ENCODE measurements at regions not wholly inside any gene's neighbourhood (a gene's known extent, or its start where the extent isn't known, plus 50 kb on each side); places are given as distances from the start of the nearest gene placed in this dataset.

DNA sequence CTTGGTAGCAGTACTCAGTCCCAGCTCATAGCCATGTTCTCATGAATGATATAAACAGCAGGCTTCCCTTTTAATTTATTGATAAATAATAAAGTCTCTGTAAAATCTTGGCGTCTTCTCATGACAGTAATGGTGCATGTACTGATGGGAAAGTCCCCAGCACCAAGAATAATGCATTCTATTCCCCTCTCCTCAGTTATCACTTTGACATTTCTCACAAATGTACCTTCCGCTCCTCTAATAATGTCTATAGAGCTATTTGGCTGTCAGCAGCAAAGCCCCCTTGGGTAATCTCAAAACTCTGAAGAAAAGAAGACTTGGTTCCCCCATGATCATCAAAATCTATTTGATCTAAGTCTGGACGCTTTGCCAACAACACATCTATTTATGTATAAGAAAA, 185.0 kb upstream of the SPTLC3 start:
- no peak overlapping the region for H3K27ac ChIP-seq
- WGBS, 2 donors, result 79 to 91% methylated on average over 3 of the region's 3 CpGs
- intact Hi-C loops (cut with DNase I), result no loop called here

DNA sequence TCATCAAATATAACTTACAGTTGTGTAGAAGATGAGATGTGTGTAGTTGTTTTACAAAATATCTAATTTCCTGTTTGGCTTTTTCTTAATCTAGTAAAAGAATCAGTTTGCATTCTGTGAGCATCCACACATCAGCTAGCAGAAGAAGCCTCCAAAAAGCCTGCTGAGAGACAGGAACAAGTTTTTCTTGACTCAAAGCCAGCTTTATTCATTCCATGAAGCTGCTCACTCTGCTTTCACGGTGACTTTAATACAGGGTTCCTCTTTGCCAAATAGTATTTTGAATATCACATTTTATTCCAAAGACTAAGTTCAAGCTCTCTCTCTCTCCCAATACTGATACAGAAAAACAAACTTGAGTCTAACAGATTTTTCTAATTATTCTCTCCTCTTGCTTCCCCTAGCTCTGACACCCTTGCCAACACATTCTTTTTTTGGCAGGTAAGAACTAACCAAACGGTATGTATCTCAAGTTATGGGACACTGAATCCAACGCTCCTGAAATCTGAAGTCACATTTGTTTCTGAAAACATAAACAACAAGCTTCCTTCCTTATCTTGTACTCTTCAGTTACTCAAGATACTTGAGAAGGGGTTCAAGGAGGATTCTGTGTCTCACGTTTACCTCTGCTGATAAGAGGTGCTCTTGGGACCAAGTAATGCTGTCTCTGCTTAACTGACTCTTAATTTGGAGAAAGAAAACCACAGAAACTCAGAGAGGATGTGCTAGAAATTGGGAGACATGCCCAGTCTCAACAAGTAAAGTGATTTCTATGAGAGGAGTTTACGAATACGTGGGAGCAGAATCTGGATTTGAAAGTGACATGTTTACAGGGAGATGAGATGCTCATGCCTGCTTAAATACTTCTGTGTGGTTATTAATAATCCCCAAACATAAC, 184.2 kb upstream of the SPTLC3 start:
- TF ChIP-seq, protein P1, sequence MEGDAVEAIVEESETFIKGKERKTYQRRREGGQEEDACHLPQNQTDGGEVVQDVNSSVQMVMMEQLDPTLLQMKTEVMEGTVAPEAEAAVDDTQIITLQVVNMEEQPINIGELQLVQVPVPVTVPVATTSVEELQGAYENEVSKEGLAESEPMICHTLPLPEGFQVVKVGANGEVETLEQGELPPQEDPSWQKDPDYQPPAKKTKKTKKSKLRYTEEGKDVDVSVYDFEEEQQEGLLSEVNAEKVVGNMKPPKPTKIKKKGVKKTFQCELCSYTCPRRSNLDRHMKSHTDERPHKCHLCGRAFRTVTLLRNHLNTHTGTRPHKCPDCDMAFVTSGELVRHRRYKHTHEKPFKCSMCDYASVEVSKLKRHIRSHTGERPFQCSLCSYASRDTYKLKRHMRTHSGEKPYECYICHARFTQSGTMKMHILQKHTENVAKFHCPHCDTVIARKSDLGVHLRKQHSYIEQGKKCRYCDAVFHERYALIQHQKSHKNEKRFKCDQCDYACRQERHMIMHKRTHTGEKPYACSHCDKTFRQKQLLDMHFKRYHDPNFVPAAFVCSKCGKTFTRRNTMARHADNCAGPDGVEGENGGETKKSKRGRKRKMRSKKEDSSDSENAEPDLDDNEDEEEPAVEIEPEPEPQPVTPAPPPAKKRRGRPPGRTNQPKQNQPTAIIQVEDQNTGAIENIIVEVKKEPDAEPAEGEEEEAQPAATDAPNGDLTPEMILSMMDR (IDR thresholded peaks at IDR 0.05), result no peak
- no peak for TF ChIP-seq POLR2A (IDR thresholded peaks at IDR 0.05)
- H3K9me3 ChIP-seq, result no peaks in the 10 kb centered on the region
- intact Hi-C loops (cut with DNase I), result no loop called here
- H3K4me1 ChIP-seq, result peaks cover 0 to 11% of the 10 kb centered on the region in 2 donors
- DNase-seq, result no peak
- no peak overlapping the region for H3K4me3 ChIP-seq (replicated peaks in 1 of 3)
- H3K27me3 ChIP-seq, result no peaks in the 10 kb centered on the region
- no peak overlapping the region for H3K27ac ChIP-seq
- WGBS, 2 donors, result 11 to 12% methylated on average over 6 of the region's 6 CpGs
- no peaks in the 10 kb centered on the region for H3K36me3 ChIP-seq

More for the DNA sequence above, 185.0 kb upstream of the SPTLC3 start:
- H3K4me1 ChIP-seq, result peaks cover 0 to 11% of the 10 kb centered on the region in 2 donors
- H3K36me3 ChIP-seq, result no peaks in the 10 kb centered on the region
- H3K9me3 ChIP-seq, result no peaks in the 10 kb centered on the region
- no peak overlapping the region for H3K4me3 ChIP-seq (replicated peaks in 1 of 3)
- TF ChIP-seq POLR2A (IDR thresholded peaks at IDR 0.05), result no peak
- TF ChIP-seq, protein P1 (IDR thresholded peaks at IDR 0.05), result no peak
- DNase-seq, result no peak
- H3K27me3 ChIP-seq, result no peaks in the 10 kb centered on the region

DNA sequence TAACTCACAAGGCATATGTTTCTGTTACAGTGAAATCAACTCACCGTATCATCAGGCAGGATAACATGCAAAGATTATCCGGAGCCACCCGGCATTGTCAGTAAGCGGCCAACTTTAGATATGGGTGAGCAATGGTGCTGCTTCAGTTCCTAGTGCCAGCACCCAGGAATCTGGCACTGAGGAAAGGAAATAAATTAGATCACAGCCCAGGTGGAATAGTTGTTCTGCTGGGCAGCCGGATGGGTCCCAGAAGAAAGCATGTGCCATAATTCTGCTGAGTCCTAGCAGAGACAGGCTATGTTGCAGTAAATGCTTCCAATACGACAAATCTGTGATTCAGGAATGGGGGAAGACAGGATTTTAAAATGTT, 183.6 kb upstream of the SPTLC3 start:
- no peak overlapping the region for H3K27ac ChIP-seq

DNA sequence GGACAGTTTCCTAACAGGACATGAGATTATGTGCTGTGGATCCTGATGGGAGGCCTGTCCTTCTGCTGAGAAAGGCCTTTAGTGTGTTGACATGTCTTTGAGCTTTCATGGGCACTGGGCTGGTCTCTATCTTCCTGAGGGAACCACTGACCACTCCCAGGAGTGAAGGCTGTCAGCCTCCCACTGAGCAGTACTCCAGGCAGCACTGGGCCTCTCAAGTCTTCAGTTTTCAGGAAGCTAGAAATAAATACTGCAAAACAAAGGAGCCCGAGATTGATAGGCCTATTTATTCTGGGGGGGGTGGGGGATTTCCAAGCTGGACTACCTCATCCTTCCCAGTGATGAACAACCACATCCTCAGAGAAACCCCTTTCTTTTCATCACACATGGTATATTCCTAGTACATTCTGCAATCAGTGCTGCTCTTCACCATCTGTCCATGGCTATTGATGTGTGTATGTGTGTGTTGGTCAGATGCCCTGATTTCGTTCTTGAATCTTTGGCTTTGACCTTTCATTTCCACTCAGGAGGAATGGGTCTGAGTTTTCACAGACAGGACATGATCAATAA, 180.9 kb upstream of the SPTLC3 start:
- 62 to 82% methylated on average over 2 of the region's 2 CpGs for WGBS, 2 donors

More for the DNA sequence above, 183.6 kb upstream of the SPTLC3 start:
- DNase-seq, result no peak
- intact Hi-C loops (cut with DNase I), result no loop called here
- Histone ChIP-seq H3K9me3 (no peaks in the 10 kb centered on the region), H3K4me3 (replicated peaks in 1 of 3) (no peak overlapping the region), H3K27me3 (no peaks in the 10 kb centered on the region), H3K4me1 (peaks cover 0 to 11% of the 10 kb centered on the region in 2 donors), H3K36me3 (no peaks in the 10 kb centered on the region)
- no peak for TF ChIP-seq POLR2A (IDR thresholded peaks at IDR 0.05)
- TF ChIP-seq, protein P1 (IDR thresholded peaks at IDR 0.05), result no peak
- whole genome bisulfite sequencing, 2 donors, result 74 to 89% methylated on average over 6 of the region's 6 CpGs

More for the DNA sequence above, 180.9 kb upstream of the SPTLC3 start:
- no peak overlapping the region for H3K27ac ChIP-seq
- no peak for DNase-seq
- no peak overlapping the region for H3K4me3 ChIP-seq (replicated peaks in 1 of 3)
- H3K9me3 ChIP-seq, result no peaks in the 10 kb centered on the region
- TF ChIP-seq POLR2A (IDR thresholded peaks at IDR 0.05), result no peak
- TF ChIP-seq, protein P1 (IDR thresholded peaks at IDR 0.05), result no peak
- intact Hi-C loops (cut with DNase I), result no loop called here
- H3K36me3 ChIP-seq, result no peaks in the 10 kb centered on the region
- peaks cover 0 to 11% of the 10 kb centered on the region in 2 donors for H3K4me1 ChIP-seq
- H3K27me3 ChIP-seq, result no peaks in the 10 kb centered on the region
